SK-N-SH (cell line): ENCODE measurements at regions not wholly inside any gene's neighbourhood (a gene's known extent, or its start where the extent isn't known, plus 50 kb on each side); places are given as distances from the start of the nearest gene placed in this dataset.

Experiments
- CTCF ChIA-PET: fragments of 300-600, 350-600 bp; formaldehyde crosslinking; extraction: SDS; loops from one replicate; lab custom pipeline; 2021; lab: Yijun Ruan, JAX
- POLR2A ChIA-PET: fragments of 350-600 bp; sonication (Branson Sonifier 250); formaldehyde crosslinking; extraction: SDS; loops from one replicate; lab custom pipeline; 2020; ENCODE audit warnings: antibody characterized with exemption, inconsistent platforms; lab: Yijun Ruan, JAX
- DNase-seq: peaks from one replicate; pipeline ENCODE4 v3.0.0; 2012
- H2AFZ ChIP-seq: fragments of 200-600 bp; sonication (generic); 2 replicates; pipeline ENCODE4 v1.8.1; 2016; ENCODE audit warnings: antibody characterized with exemption, mild to moderate bottlenecking, low read depth
- H3F3A ChIP-seq: fragments of 200-600 bp; sonication (generic); replicated peaks from 2 replicates; pipeline ENCODE3; 2016; ENCODE audit warnings: antibody characterized with exemption, mild to moderate bottlenecking; ENCODE audit not compliant: insufficient read depth
- H3K27ac ChIP-seq, 2 experiments: fragments of 200-500 bp in 1 of 2; fragments of 200-600 bp in 1 of 2; sonication (Bioruptor generic) in 1 of 2; sonication (generic), shearing (Covaris generic) in 1 of 2; 2 replicates each; pipeline versions ENCODE4 v1.5.1 to v1.6.1; 2014 to 2016; ENCODE audit warnings: low read depth in 2 of 2, inconsistent platforms in 1 of 2, low read length in 1 of 2, mild to moderate bottlenecking in 1 of 2, mixed read lengths in 1 of 2
- H3K27me3 ChIP-seq: fragments of 200-600 bp; sonication (generic), shearing (Covaris generic); 2 replicates; pipeline ENCODE4 v1.6.1; 2016; ENCODE audit warnings: mixed run types; ENCODE audit not compliant: insufficient read depth
- H3K36me3 ChIP-seq, 2 experiments: fragments of 200-500 bp in 1 of 2; fragments of 200-600 bp in 1 of 2; sonication (Bioruptor generic) in 1 of 2; sonication (generic) in 1 of 2; replicated peaks in 1 of 2; 2 replicates each; pipeline versions ENCODE3 to v1.5.1; 2014 to 2016; ENCODE audit warnings: low read length in 1 of 2, mild to moderate bottlenecking in 1 of 2; ENCODE audit not compliant: insufficient read depth in 2 of 2, control insufficient read depth in 1 of 2
- H3K4me1 ChIP-seq, 2 experiments: fragments of 200-500 bp in 1 of 2; fragments of 200-600 bp in 1 of 2; sonication (Bioruptor generic) in 1 of 2; sonication (generic), shearing (Covaris generic) in 1 of 2; 2 replicates each; pipeline versions ENCODE4 v1.5.1 to v1.6.1; 2014 to 2016; ENCODE audit warnings: low read depth in 1 of 2, low read length in 1 of 2, mixed run types in 1 of 2; ENCODE audit not compliant: insufficient read depth in 2 of 2, control insufficient read depth in 1 of 2
- H3K4me2 ChIP-seq: fragments of 200-600 bp; sonication (generic), shearing (Covaris generic); 2 replicates; pipeline ENCODE4 v1.6.1; 2017; ENCODE audit warnings: mixed run types
- H3K4me3 ChIP-seq, 2 experiments: fragments of 200-500 bp in 1 of 2; fragments of 200-600 bp in 1 of 2; sonication (Bioruptor generic) in 1 of 2; sonication (generic), shearing (Covaris generic) in 1 of 2; 2 replicates each; pipeline versions ENCODE4 v1.5.1 to v1.8.1; 2014 to 2016; ENCODE audit warnings: low read depth in 2 of 2, inconsistent platforms in 1 of 2, low read length in 1 of 2, mild to moderate bottlenecking in 1 of 2, mixed read lengths in 1 of 2, moderate library complexity in 1 of 2
- H3K79me2 ChIP-seq: fragments of 200-600 bp; sonication (generic); 2 replicates; pipeline ENCODE4 v1.8.1; 2017; ENCODE audit warnings: mild to moderate bottlenecking; ENCODE audit not compliant: insufficient read depth
- H3K9ac ChIP-seq: fragments of 200-600 bp; sonication (generic); 2 replicates; pipeline ENCODE4 v1.6.1; 2017; ENCODE audit warnings: mixed run types
- H3K9me2 ChIP-seq: fragments of 200-600 bp; sonication (generic); 2 replicates; pipeline ENCODE4 v1.6.1; 2017; ENCODE audit warnings: mixed run types
- H3K9me3 ChIP-seq: fragments of 200-600 bp; sonication (generic); 2 replicates; pipeline ENCODE4 v1.6.1; 2017; ENCODE audit warnings: mixed run types, mild to moderate bottlenecking, moderate library complexity
- H4K20me1 ChIP-seq: fragments of 200-600 bp; sonication (generic); 2 replicates; pipeline ENCODE4 v1.6.1; 2017; ENCODE audit warnings: mild to moderate bottlenecking, mixed run types; ENCODE audit not compliant: insufficient read depth
- EP300 ChIP-seq, 2 experiments: IDR thresholded peaks; 2 replicates each; pipeline versions ENCODE4 v1.4.0 to v1.6.1; 2012; ENCODE audit warnings: borderline replicate concordance in 1 of 2, low read depth in 1 of 2, low read length in 1 of 2
- EZH2phosphoT487 ChIP-seq: fragments of 200-600 bp; sonication (generic); IDR thresholded peaks from 2 replicates; pipeline ENCODE4 v1.6.1; 2017; ENCODE audit warnings: low read depth, mixed run types, mild to moderate bottlenecking, antibody characterized with exemption, moderate library complexity, borderline replicate concordance
- FOXJ3 ChIP-seq: sonication (generic); formaldehyde crosslinking; IDR thresholded peaks from 2 replicates; pipeline ENCODE4 v1.5.1; 2020; ENCODE audit warnings: mild to moderate bottlenecking, missing genetic modification reagents
- FOXM1 ChIP-seq: IDR thresholded peaks from 2 replicates; pipeline ENCODE4 v1.4.0; 2012; ENCODE audit warnings: low read depth, mild to moderate bottlenecking
- GATA2 ChIP-seq: sonication (generic); formaldehyde crosslinking; IDR thresholded peaks from 2 replicates; pipeline ENCODE4 v1.5.0; 2020; ENCODE audit warnings: mild to moderate bottlenecking, missing genetic modification reagents
- IRF3 ChIP-seq: fragments of 150-350 bp; IDR thresholded peaks from 2 replicates; pipeline ENCODE4 v1.6.1; 2016; ENCODE audit warnings: mild to moderate bottlenecking, low read depth, low read length
- NFIC ChIP-seq: IDR thresholded peaks from 2 replicates; pipeline ENCODE4 v1.4.0; 2012; ENCODE audit warnings: borderline replicate concordance
- NRF1 ChIP-seq: IDR thresholded peaks from 2 replicates; pipeline ENCODE4 v1.6.1; 2012; ENCODE audit warnings: low read depth, mild to moderate bottlenecking, low read length
- PBX3 ChIP-seq: IDR thresholded peaks from 2 replicates; pipeline ENCODE4; 2012
- POLR2AphosphoS5 ChIP-seq: IDR thresholded peaks from 2 replicates; pipeline ENCODE4 v1.6.1; 2012; ENCODE audit warnings: low read depth, low read length
- REST ChIP-seq: IDR thresholded peaks from 2 replicates; pipeline ENCODE4 v1.6.1; 2012; ENCODE audit warnings: mild to moderate bottlenecking, low read depth, low read length, moderate library complexity
- RFX5 ChIP-seq: IDR thresholded peaks from 2 replicates; pipeline ENCODE4 v1.6.1; 2012; ENCODE audit warnings: mild to moderate bottlenecking, improper control_type of control experiment, low read length
- SMC3 ChIP-seq: IDR thresholded peaks from 2 replicates; pipeline ENCODE4 v1.6.1; 2012; ENCODE audit warnings: low read depth, low read length, improper control_type of control experiment
- TCF12 ChIP-seq: IDR thresholded peaks from 2 replicates; pipeline ENCODE4 v1.4.0; 2012
- USF1 ChIP-seq: IDR thresholded peaks from 2 replicates; pipeline ENCODE4 v1.4.0; 2012; ENCODE audit warnings: low read depth, borderline replicate concordance
- YY1 ChIP-seq: IDR thresholded peaks from 2 replicates; pipeline ENCODE4 v1.4.0; 2012; ENCODE audit warnings: low read depth, mild to moderate bottlenecking
- ZBTB33 ChIP-seq: IDR thresholded peaks from 2 replicates; pipeline ENCODE4 v1.4.0; 2012; ENCODE audit warnings: low read depth, borderline replicate concordance
- WGBS: methylation state at CpG from one replicate; pipeline ENCODE4 v1.1.6; 2017; ENCODE audit warnings: low lambda C conversion rate; 5-methylcytosine and 5-hydroxymethylcytosine counted together
- TF ChIP-seq, protein P1 (sequence below): IDR thresholded peaks from 2 replicates; pipeline ENCODE4 v1.4.0; 2012; ENCODE audit warnings: low read depth

DNA sequence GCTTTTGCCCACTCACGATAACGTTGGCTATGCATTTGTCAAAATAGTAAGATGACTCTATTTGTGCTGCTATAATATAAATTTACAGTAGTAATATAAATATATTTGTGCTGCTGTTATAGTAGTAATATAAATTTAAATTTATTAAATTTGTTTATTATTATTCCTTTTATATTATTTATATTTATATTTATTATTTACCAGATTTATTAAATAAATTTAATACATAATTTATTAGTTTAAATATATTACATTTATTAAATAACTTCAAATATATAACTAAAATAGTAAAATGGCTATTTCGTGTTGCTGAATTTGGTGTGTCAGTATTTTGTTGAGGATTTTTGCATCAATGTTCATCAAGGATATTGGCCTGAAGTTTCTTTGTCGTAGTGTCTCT, 246.5 kb upstream of the FGF16 start:
- H3K4me3 ChIP-seq = no peak overlapping the region
- TF ChIP-seq PBX3 = no peak
- no peak for TF ChIP-seq NFIC
- TF ChIP-seq EZH2phosphoT487 = no peak
- no peak for TF ChIP-seq POLR2AphosphoS5
- no peak for TF ChIP-seq IRF3
- TF ChIP-seq SMC3 = no peak
- TF ChIP-seq GATA2 = no peak
- TF ChIP-seq, all 33 proteins: peak for 0
- Histone ChIP-seq H3K79me2 (no peaks in the 10 kb centered on the region), H3K36me3 (no peaks in the 10 kb centered on the region), H3K9me3 (no peaks in the 10 kb centered on the region), H2AFZ (no peak overlapping the region), H3K9me2 (no peaks in the 10 kb centered on the region), H3K27ac (no peak overlapping the region), H3K27me3 (no peaks in the 10 kb centered on the region), H3K4me1 (no peaks in the 10 kb centered on the region), H3K9ac (no peak overlapping the region), H3K4me2 (no peak overlapping the region), H4K20me1 (no peaks in the 10 kb centered on the region), H3F3A (no peaks in the 10 kb centered on the region)
- CTCF ChIA-PET = no interaction called here
- WGBS = 3% methylated on average over 4 of the region's 4 CpGs
- DNase-seq = no peak
- POLR2A ChIA-PET = no interaction called here

DNA sequence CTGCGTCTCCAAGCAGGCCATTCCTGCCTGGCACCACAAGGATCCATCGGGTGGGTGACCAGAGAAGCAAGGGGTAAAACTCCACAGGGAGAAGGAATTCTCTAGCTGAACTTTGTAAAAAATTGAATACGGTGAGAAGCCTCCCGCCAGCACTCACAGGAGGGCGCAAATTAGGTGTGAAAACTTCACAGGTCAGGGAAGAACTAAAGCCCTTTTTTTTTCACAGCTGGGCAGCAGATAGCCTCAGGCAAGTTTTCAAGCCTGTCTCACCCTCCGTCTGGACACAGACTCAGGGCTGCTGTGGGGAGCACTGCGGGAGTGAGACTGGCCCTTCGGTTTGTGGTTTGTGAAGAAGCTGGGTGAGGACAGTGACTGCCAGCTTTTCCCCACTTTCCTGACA, 224.1 kb upstream of the FGF16 start:
- Histone ChIP-seq H3K27me3 (no peaks in the 10 kb centered on the region), H3K4me3 (no peak overlapping the region), H3K9me2 (no peaks in the 10 kb centered on the region), H3K9me3 (no peaks in the 10 kb centered on the region), H3K4me2 (no peak overlapping the region)
- POLR2A ChIA-PET = no interaction called here
- TF ChIP-seq NRF1 (no peak), USF1 (no peak), EP300 (IDR thresholded peaks at IDR 0.05; ENCODE audit: borderline replicate concordance in 1 of 2, low read depth in 1 of 2, low read length in 1 of 2) (no peak), YY1 (no peak), ZBTB33 (no peak), RFX5 (no peak), TCF12 (no peak), GATA2 (no peak), NFIC (no peak), REST (no peak), FOXM1 (no peak), FOXJ3 (CRISPR knock-in tag) (no peak)
- TF ChIP-seq, protein P1, sequence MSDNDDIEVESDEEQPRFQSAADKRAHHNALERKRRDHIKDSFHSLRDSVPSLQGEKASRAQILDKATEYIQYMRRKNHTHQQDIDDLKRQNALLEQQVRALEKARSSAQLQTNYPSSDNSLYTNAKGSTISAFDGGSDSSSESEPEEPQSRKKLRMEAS = no peak
- TF ChIP-seq, all 33 proteins: peak for 0
- no peak overlapping the region for H2AFZ ChIP-seq
- 5% methylated on average over 8 of the region's 8 CpGs for WGBS
- H3K9ac ChIP-seq = no peak overlapping the region
- no peaks in the 10 kb centered on the region for H3K4me1 ChIP-seq
- H3F3A ChIP-seq = no peaks in the 10 kb centered on the region
- no peak overlapping the region for H3K27ac ChIP-seq
- H4K20me1 ChIP-seq = no peaks in the 10 kb centered on the region
- H3K36me3 ChIP-seq = no peaks in the 10 kb centered on the region
- no peaks in the 10 kb centered on the region for H3K79me2 ChIP-seq
- CTCF ChIA-PET = interaction anchor here (1.1 kb wide), 1 partner anchor 11 kb away, joined by 3 read pairs; no protein-coding TSS in a partner anchor
- DNase-seq = no peak
